Iris pigment epithelial cell (primary cell): ENCODE measurements at regions not wholly inside any gene's neighbourhood (a gene's known extent, or its start where the extent isn't known, plus 50 kb on each side); places are given as distances from the start of the nearest gene placed in this dataset.

Source experiments
- DNase-seq: peaks from one replicate; pipeline ENCODE4 v3.0.0-alpha.2; 2011; ENCODE audit warnings: low read depth

DNA sequence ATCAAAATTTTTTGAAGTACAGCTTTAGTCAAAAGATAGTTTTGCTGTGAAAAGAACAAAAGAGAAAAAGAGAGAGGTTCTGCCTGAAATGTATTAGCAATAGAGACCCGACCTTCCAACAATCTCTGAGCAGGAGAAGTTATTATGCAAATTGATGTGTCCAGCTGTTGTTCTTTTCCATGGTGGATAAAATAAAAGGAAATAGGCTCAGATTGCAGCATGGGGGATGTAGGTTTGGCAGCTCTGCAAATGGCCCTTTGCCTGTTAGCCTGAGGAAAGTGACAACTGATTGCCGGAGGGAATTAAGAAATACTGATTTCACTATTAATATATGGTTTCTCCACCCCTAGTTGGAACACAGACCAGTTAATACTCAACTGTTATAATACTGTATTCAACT is 1283.2 kb upstream of the NXPH2 start:
- DNase-seq, result no peak

DNA sequence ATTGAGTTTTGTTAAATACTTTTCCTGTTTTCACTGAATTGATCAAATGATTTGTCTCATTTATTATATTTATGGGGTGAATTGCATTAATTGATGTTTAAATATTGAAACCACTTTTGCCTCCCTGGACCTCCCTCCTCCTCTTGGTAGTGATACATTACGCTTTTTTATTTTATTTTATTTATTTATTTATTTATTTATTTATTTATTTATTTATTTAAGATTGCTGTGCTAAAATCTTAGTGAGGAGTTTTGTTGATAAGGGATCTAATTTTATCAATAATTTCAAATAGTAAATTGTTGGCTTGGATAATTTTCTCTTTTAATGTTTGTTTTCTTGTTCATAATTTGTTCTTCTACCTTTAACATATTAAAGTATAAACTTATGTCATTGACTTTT is 1281.0 kb upstream of the NXPH2 start:
- DNase-seq, result no peak

DNA sequence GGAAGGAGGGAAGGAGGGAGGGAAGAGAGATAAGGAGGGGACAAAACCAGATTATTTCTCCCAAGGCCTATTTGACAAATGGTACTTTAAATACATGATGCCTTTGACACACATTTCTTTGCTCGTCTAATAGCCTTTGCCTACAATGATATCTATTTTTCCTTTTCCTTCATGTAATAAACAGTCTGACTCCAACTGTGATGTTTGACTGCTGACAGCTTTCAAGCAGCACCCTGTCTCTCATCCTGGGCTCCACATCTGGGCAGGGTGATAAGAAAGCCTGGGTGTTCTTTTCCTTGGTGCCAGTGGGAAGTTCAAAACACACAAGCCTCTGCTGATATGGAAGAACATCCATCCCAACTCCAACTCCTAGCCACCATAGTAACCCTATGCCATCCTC is 1277.7 kb upstream of the NXPH2 start:
- DNase-seq, result no peak

DNA sequence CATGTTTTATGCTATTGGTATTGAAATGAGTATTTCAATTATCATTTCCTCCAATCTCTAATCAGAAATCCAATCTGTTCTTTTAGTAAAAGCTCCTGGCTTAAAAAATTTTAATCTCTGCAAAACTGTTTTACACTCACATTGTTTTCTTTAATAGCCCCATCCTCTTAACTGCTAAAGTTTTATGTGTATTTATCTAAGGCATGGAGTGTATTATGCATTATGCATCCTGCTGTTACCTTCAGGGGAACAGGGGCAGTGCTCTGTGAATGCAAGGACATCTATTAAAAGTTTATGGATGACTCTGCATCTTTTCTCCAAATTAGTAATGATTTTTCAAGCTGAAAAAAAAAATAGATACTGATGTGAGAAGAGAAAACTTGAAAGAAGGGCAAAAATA is 1261.6 kb upstream of the NXPH2 start:
- no peak for DNase-seq

DNA sequence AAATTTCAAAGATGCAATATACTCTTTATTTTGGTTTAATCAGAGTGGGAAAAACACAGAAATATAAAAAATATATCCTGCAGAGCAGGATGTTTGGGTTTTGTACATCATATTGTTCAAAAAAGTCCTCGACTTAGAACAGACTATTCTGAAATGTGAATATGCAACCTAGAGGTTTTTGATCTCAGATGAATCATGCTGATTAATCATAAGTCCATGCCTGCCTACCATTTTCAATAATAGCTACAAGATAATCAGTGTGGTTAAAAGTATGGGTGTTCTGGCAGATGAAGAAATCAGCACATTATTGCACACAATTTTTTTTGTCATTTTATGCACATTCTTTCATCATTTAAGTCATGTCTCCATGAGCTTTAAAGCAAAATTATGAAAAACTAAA is 1261.0 kb upstream of the NXPH2 start:
- DNase-seq, result no peak

DNA sequence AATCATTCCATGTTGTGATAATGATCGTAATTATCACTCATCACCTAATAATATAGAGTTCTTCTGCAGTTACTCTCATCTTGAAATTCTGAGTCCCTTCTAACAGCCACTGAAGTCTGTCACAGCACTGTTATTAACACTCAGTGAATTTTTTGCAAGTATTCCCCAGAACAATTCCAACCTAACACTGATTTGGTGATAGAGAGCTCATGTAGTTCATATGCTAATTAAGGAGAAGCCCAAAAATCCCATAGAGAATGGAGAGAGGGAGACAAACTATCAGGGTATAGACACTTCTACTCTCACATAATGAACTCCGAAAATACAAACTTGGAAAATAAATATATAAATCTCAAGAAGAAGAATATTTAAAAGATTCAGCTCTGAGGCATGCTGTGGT is 1253.4 kb upstream of the NXPH2 start:
- no peak for DNase-seq

DNA sequence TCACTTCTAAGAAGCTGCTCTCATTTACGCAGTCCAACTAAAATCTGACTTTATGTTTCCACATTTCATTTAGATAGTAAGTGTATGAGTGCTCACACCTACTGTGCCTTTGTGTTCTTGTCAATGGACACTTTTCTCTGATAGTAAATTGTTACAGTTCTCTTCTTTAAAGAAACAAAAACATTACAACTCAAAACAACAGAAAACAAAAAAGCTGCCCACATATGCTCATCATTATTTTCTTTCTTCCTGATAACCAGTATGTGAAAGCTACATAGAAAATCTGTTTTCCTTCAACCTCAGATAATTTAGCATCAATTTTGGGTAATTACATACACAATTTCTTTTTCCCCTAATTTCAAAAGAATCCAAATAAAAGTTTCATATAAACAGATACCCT is 1247.8 kb upstream of the NXPH2 start:
- DNase-seq, result no peak

DNA sequence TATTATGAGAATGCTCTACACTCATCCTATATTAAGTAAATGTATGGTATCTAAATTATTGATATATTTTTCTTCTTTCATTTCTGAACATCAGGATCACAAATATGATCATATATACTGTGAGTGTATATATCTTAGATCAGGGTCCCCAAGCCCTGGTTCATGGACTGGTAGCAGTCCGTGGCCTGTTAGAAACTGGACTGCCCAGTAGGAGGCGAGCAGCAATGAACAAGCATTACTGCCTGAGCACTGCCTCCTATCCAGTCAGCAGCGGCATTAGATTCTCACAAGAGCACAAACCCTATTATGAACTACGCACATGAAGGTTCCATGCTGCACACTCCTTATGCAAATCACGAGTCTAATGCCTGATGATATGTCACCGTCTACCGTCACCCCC is 1247.1 kb upstream of the NXPH2 start:
- no peak for DNase-seq

DNA sequence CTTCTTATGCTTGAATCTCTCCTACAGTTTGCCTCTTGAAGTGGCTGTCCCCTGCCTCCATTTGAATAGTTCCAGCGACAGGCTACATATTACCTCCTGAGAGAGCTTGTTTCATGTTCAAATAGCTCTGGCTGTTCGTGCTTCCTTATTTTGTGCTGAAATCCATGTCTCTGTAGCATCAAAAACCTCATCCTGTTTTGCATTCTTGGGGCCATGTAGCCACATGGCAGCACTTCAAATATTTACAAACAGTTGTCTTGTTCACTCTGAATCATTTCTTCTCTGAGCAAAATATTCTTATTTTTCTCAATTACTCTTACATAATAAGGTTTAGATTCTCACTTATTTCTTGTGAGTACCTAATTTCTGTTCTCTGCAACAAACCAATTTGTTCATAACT is 1243.1 kb upstream of the NXPH2 start:
- no peak for DNase-seq

DNA sequence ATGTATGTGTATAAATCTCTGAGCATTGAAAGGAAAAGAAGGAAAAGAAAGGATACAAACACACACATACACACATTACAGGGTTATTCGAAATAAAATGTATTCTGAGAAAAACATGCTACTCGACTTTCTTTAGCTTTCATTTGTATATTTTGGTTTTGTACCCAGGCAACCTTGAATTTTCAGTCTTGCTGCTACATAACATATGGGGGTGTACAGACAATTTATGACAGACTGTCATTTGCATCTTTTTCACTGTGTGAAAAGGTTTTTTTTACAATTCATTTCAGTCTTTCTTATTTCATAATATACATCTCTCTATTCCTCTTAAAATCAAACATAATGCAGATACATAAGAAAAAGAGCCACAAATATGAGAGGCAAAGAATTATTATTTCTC is 1238.4 kb upstream of the NXPH2 start:
- DNase-seq, result no peak

DNA sequence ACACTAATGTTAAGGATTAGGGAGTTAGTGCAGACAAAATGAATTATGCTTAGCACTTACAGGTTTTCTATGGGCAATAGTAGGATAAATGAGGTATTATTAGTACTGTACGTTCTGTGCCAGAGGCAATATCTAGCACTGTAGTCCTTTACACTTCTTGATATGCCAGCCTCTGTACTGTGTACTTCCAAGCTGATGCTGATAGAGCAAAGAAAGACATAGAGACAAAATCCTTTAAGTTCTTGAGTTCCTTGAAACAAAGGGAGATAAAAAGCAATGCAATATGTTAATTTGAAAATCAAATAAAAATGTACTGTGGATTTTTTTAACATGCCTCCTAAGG is 1234.0 kb upstream of the NXPH2 start:
- DNase-seq, result no peak

DNA sequence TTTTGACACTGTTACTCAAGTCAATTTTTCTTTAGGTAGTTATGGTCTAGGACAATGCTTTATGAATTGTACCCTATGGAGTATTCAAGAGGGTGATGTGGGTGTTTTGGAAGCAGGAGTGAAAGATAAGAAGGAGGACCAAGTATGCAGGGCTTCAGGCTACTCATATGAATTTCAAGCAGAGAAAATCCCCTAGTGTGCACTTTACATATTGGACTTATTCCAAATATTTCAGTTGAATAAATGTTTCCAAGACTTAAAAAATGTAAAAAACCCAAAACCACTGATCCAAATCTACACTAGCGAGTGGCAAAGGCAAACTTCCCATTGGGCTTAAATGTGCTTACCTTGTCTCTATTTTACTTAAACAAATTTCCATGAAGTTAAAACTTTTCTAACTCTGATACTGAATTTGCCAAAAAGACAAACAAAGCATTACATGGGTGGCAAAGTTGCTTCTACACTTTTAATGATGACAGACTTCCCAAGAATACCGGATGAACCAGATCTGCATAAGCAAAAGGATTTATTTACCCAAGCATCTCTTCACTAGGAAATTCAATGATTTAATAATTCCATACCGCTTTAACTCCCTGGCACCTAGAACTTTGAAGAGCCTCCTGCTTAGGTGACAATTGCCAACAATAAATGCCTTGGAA is 1233.5 kb upstream of the NXPH2 start:
- no peak for DNase-seq

DNA sequence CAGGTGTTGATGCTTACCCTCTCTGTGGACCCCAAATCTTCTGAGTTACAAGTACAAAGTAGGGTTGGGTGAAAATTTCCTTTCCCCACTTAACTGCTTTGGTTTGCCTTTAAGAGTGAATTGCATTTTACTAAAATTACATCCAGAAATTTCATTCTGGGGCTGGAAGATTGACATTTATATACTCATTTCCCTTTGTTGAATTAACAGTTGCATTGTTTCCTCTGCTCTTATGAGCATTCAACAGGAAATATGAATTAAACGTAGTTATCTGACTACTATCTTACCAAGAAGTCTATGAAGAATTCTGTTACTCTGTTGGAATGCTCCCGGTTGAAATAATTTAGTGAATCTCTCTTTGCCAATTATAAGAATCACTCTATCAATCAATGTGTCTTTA is 1231.1 kb upstream of the NXPH2 start:
- no peak for DNase-seq

DNA sequence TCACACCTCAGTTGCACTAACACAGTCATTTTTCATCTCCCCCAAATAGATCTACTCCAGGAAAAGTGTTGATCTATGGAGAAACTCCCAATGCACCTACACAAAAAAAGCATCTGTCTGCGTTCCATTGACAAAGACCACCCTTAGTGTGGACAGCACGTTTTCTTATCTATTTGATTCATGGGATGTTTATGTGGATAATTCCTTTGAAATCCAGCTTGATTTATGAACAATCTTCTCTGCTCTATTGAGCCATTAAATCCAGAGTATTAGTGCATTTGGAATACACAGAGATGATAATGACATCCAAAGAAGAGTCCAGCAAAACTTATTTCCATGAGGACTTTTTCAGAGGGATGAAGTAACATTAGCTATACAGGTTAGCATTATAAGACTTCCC is 1221.9 kb upstream of the NXPH2 start:
- no peak for DNase-seq

DNA sequence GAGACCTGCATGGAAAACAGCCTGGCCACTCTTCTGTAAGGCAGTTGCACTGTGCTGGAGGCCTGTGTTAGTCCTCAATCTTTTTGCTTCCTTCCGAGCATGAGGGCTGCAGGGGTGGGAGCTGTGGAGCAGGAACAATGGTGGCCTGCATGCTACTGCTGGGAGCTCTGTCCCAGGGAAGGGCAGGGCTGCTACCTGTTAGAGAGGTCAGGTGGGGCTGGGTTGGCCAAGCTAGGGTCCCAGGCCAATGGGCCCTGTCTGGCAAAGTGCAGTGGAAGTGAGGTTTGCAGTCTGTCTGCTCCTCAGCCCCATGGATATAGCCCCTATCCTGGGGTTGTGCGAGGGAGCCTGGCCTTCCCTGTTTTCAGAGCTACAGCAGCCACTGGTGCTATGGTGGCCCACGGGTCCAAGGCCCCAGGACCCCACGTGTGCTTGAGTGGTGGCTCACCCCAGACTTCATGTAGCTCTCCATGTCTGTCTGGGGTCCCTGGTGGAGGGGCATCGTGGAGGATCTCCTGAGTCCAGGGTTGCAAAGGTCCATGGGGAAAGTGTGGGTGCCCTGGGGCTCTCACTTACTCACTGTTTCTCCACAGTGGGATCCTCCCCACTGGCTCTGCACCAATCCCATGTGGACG is 1212.6 kb upstream of the NXPH2 start:
- no peak for DNase-seq

DNA sequence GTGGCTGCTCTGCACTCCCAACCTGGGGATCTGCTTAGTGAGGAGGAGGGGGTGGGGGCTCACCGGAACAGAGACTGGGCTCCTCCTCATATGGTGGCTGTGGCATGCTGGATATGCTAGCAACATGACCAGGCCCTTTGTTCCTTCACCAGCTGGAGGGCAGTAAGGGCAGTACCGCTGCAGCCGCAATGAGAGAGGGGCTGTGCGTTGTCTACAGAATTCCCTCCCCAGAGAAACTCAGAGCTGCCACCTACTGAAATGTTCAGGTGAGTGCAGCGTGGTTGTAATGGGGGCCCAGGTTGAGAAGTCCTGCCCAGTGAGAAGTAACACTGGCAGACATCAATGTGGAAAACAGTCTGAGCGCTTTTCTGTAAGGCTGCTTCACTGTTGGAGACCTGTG is 1211.9 kb upstream of the NXPH2 start:
- DNase-seq, result no peak

DNA sequence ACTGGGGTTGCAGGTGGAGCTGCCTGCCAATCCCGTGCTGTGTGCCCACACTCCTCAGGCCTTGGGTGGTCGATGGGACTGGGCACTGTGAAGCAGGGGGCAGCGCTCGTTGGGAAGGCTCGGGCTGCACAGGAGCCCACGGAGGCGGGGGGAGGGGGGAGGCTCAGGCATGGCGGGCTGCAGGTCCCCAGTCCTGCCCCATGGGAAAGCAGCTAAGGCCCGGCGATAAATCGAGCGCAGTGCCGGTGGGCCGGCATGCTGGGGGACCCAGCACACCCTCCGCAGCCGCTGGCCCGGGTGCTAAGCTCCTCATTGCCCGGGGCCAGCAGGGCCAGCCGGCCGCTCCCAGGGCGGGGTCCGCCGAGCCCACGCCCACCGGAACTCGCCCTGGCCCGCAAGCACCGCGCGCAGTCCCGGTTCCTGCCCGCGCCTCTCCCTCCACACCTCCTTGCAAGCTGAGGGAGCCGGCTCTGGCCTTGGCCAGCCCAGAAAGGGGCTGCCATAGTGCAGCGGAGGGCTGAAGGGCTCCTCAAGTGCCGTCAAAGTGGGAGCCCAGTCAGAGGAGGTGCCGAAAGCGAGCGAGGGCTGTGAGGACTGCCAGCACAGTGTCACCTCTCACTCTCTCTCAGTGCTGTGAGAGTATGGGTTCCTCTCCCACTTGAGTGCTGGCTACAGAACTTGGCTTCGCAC is 1210.6 kb upstream of the NXPH2 start:
- no peak for DNase-seq

DNA sequence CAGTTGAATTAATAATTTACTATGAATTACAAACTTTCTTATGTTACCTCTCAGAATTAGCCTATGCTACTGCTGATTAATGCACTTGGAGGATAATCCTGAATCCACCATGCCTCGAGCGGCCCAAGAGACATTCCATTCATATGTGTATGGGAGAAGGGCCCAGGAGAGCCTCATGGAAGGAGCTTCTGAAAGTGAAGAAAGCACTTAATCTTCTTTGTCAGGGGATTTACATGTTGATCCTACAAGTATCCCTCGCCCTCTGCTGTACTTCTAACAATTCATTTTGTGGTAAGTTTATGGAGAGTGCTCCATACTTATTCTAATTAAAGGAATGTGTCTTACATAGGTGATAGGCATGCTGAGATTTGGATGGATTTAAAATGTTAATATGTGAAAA is 1189.1 kb upstream of the NXPH2 start:
- no peak for DNase-seq

DNA sequence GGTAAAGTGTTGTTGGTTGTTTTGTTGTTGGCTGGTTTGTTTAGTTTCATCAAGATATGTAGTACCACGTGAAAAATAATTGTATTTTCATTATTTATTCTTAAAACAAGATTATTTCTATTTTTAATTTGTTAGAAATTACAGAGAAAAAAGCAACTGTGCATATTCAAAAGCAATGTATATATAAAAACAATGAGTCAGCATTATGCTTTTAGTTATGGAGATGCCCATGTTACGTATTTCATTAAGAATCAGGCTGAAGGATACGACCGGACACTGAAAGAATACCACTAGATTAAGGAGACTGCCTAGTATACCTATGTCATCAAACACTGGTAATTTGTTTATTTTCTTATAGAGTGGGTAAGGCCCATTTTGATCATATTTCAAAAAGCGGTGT is 1188.4 kb upstream of the NXPH2 start:
- no peak for DNase-seq

DNA sequence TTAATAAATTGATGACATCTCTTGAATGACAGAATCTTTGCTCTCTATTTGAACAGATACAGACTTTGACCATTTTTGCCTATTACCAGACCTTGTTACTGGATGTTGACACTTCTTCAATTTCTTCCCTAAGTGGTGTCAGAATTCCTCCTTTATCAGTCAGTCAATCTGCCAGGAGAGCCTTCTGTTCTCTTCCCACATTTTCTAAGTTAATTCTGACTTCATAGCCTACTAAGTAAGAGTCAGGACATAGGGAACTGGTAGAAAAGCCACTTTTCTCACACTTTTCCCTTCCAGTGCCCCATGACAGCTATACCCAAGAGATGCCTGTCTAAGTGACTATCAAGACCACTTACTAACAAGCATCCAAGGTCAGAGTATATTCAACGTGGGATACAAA is 1187.5 kb upstream of the NXPH2 start:
- DNase-seq, result no peak

DNA sequence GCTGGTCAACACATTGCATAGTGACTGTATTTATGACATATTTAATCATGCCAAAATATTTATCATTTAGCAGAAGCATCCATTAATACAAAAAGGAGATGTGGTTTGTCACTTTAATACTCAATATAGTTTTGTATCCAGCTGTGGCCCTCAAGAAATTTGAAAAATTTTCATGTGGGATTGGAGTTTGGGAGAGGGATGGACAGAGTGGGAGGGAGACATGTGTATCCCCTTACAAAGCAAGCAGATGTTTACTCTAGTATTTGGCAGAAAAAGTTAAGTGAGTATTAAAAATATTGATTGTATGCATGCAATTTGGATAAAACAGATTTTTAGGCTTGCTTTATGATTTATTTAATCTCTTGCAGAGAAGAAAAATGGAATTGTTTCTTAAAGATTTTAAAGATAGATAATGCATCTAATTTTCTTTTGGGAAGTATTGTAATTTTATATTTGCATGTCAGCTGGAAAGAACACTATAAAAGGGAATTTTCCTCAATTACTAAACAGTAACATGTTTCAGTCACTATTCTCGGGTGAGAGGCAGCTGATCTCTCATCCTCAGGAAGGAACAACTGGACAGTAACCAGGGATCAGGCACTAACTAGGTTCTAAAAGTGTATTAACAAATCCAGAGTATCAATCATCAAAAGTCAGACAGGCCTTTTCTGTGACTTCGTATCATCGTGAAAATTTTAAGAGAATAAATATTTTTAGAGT is 1184.7 kb upstream of the NXPH2 start:
- DNase-seq, result no peak

DNA sequence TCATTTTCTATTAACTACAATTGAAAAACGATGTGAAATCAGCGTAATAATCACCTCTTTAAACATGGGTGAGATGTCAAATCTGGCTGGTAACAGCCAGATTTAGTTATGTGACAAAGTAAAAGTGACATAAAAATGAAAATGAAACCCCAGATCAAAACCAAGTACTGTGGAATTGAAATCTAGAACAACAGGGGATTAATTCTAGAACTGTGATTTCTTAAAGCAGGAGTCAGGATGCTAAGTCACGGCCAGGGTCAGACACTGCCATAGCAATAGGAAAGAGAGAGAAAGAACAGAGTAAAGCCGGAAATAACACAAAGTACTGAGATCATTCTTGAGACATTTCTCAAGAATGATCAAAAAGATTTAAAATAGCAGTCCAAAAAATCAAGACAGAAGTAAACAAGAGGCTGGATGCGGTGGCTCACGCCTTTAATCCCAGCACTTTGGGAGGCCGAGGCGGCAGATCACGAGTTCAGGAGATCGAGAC is 1183.7 kb upstream of the NXPH2 start:
- no peak for DNase-seq
